Ovary (tissue), 7 donors: ENCODE measurements at regions not wholly inside any gene's neighbourhood (a gene's known extent, or its start where the extent isn't known, plus 50 kb on each side); places are given as distances from the start of the nearest gene placed in this dataset.
"Not testable (repeated sequence)": the region's sequence is repeated elsewhere in the genome, so short reads cannot be mapped to it uniquely, and the experiment has no call there.

Experiments used
- DNase-seq, 5 donors: peaks; one replicate each; pipeline ENCODE4 v3.0.0-alpha.2; 2019 to 2020
- H3K27ac ChIP-seq, 2 donors: fragments of 200-600 bp; one replicate each; pipeline versions ENCODE4 v1.5.1 to v1.8.0; 2019 to 2022
- H3K27me3 ChIP-seq: fragments of 200-600 bp; one replicate; pipeline ENCODE4 v1.8.0; 2022
- H3K36me3 ChIP-seq: fragments of 200-600 bp; sonication (generic); one replicate; pipeline ENCODE4 v1.5.1; 2019
- H3K4me1 ChIP-seq: one replicate; pipeline ENCODE4 v1.8.1; 2013; ENCODE audit warnings: mild to moderate bottlenecking, moderate library complexity; ENCODE audit not compliant: insufficient read depth
- H3K4me3 ChIP-seq: fragments of 200-600 bp; sonication (generic); one replicate; pipeline ENCODE4 v1.5.1; 2017
- H3K9me3 ChIP-seq, 2 donors: fragments of 200-600 bp in 1 of 2; sonication (generic) in 1 of 2; one replicate each; pipeline versions ENCODE4 v1.5.1 to v1.8.1; 2013 to 2019; ENCODE audit warnings: mild to moderate bottlenecking in 1 of 2, moderate library complexity in 1 of 2
- CTCF ChIP-seq, 3 donors: fragments of 450-650 bp in 2 of 3; fragments of 200-600 bp in 1 of 3; IDR thresholded peaks; one replicate each; pipeline versions ENCODE4 v1.5.1 to v1.8.0; 2016 to 2022; ENCODE audit warnings: antibody characterized with exemption in 3 of 3, mild to moderate bottlenecking in 1 of 3
- EP300 ChIP-seq: sonication (generic); formaldehyde crosslinking; IDR thresholded peaks from one replicate; pipeline ENCODE4 v1.6.1; 2017; ENCODE audit warnings: antibody characterized with exemption
- POLR2A ChIP-seq: fragments of 450-650 bp; IDR thresholded peaks from one replicate; pipeline ENCODE4 v1.6.1; 2017; ENCODE audit warnings: antibody characterized with exemption, mild to moderate bottlenecking, moderate library complexity
- WGBS, 3 donors: extraction: QIAGEN DNeasy Blood & Tissue Kit in 1 of 3; methylation state at CpG; one replicate each; pipeline versions ENCODE4 v1.1.5 to v1.1.7; 2013 to 2017; 5-methylcytosine and 5-hydroxymethylcytosine counted together
- intact Hi-C, 4 donors: fragments of 100-400 bp; cut with DNase I; formaldehyde crosslinking; loops; one replicate each; pipeline versions ENCODE4 v1.11.0 to v1.15.1; 2022 to 2023
- donor health status: DM: no; HTN: no; CAD: no; lungs with moderate emphysema.
- donor health status: DM: no; HTN: no; CAD: no.
- donor health status: Bipolar disorder and iron deficiency.
- donor health status: DM: no; HTN: no; CAD: no.
- donor health status: DM: yes; HTN: yes; CAD: no.

GRCh38 chr5:133863857-133864585, 104.4 kb downstream of the C5orf15 start:
- H3K27me3 ChIP-seq, result no peaks in the 10 kb centered on the region
- no peak for DNase-seq
- TF ChIP-seq EP300 (no peak), CTCF (IDR thresholded peaks at IDR 0.05) (no peak), POLR2A (no peak)
- no peak overlapping the region for H3K27ac ChIP-seq
- H3K4me1 ChIP-seq, result no peaks in the 10 kb centered on the region
- no peak overlapping the region for H3K4me3 ChIP-seq
- H3K9me3 ChIP-seq, result no peaks in the 10 kb centered on the region
- H3K36me3 ChIP-seq, result no peaks in the 10 kb centered on the region
- 40 to 55% (median 42%) methylated on average over 11 of the region's 11 CpGs for WGBS, 3 donors
- intact Hi-C loops, result loop anchor here in 1 of 4 donors (10.0 kb wide), 1 partner anchor 439 kb away; no protein-coding TSS in a partner anchor

- Histone ChIP-seq H3K27me3 (no peaks in the 10 kb centered on the region), H3K9me3 (no peaks in the 10 kb centered on the region), H3K27ac (no peak overlapping the region), H3K4me3 (no peak overlapping the region), H3K36me3 (no peaks in the 10 kb centered on the region), H3K4me1 (no peaks in the 10 kb centered on the region)
- intact Hi-C loops, result loop anchor here in 1 of 4 donors (10.0 kb wide), 1 partner anchor 436 kb away; no protein-coding TSS in a partner anchor
- TF ChIP-seq POLR2A, result no peak
- TF ChIP-seq EP300, result no peak
- TF ChIP-seq CTCF (IDR thresholded peaks at IDR 0.05), result no peak
- WGBS, 3 donors, result 71 to 79% (median 75%) methylated on average over 9 of the region's 9 CpGs
- DNase-seq, result no peak
These were observed 107.2 kb downstream of the C5orf15 start for GRCh38 chr5:133861161-133861737.

GRCh38 chr5:133859073-133859472, 109.4 kb downstream of the C5orf15 start:
- TF ChIP-seq POLR2A, result no peak
- TF ChIP-seq CTCF (IDR thresholded peaks at IDR 0.05), result no peak
- Histone ChIP-seq H3K4me1 (no peaks in the 10 kb centered on the region), H3K36me3 (no peaks in the 10 kb centered on the region), H3K9me3 (no peaks in the 10 kb centered on the region), H3K27me3 (no peaks in the 10 kb centered on the region), H3K4me3 (no peak overlapping the region), H3K27ac (no peak overlapping the region)
- DNase-seq, result no peak
- WGBS, 3 donors, result 62 to 76% (median 63%) methylated on average over 4 of the region's 4 CpGs
- intact Hi-C loops, result no loop called here

- intact Hi-C loops, DNase-seq: not testable (repeated sequence)
- WGBS, 3 donors, result 86 to 92% (median 92%) methylated on average over 19 to 44 of the region's 44 CpGs
These were observed 110.7 kb downstream of the C5orf15 start for GRCh38 chr5:133857595-133858313.

GRCh38 chr5:133854554-133854953, 113.9 kb downstream of the C5orf15 start:
- Histone ChIP-seq H3K27ac (no peak overlapping the region), H3K27me3 (no peaks in the 10 kb centered on the region), H3K9me3 (no peaks in the 10 kb centered on the region), H3K36me3 (no peaks in the 10 kb centered on the region), H3K4me3 (no peak overlapping the region), H3K4me1 (no peaks in the 10 kb centered on the region)
- no peak for TF ChIP-seq CTCF (IDR thresholded peaks at IDR 0.05)
- no peak for TF ChIP-seq POLR2A
- TF ChIP-seq EP300, result no peak
- WGBS, 3 donors, result 71 to 78% (median 72%) methylated on average over 8 of the region's 8 CpGs
- no peak for DNase-seq
- intact Hi-C loops, result no loop called here

More at GRCh38 chr5:133857595-133858313, 110.7 kb downstream of the C5orf15 start:
- H3K4me1 ChIP-seq, H3K4me3 ChIP-seq, H3K27ac ChIP-seq, H3K27me3 ChIP-seq, H3K36me3 ChIP-seq, H3K9me3 ChIP-seq: not testable (repeated sequence)
